HepG2 (cell line): ENCODE measurements at regions not wholly inside any gene's neighbourhood (a gene's known extent, or its start where the extent isn't known, plus 50 kb on each side); places are given as distances from the start of the nearest gene placed in this dataset.
A peak's percentile ranks its signal among the peaks of the same experiment; 100 is the strongest.

Experiments used
- AGO2 ChIP-seq: fragments of 200-400 bp; formaldehyde crosslinking; optimal IDR thresholded peaks from 2 replicates; pipeline ENCODE3; 2017; ENCODE audit warnings: mild to moderate bottlenecking, low read depth, low read length, moderate library complexity
- BHLHE40 ChIP-seq: IDR thresholded peaks from 2 replicates; pipeline ENCODE4 v1.6.1; 2011; ENCODE audit warnings: low read length, improper control_type of control experiment
- CCDC6 ChIP-seq: sonication (generic); formaldehyde crosslinking; IDR thresholded peaks from 2 replicates; pipeline ENCODE4 v1.8.1; 2022; ENCODE audit warnings: mild to moderate bottlenecking, missing genetic modification reagents, moderate library complexity
- DR1 ChIP-seq: sonication (generic); formaldehyde crosslinking; IDR thresholded peaks from 2 replicates; pipeline ENCODE4 v1.8.0; 2021; ENCODE audit warnings: mild to moderate bottlenecking, missing genetic modification reagents, inconsistent platforms
- GABPB1 ChIP-seq: IDR thresholded peaks from 2 replicates; pipeline ENCODE4 v1.6.1; 2016; ENCODE audit warnings: mild to moderate bottlenecking, missing genetic modification reagents, moderate library complexity, missing compliant biosample characterization
- GTF3A ChIP-seq: sonication (generic); formaldehyde crosslinking; conservative IDR thresholded peaks from 2 replicates; pipeline ENCODE4 v1.4.0; 2020; ENCODE audit warnings: mild to moderate bottlenecking, missing genetic modification reagents
- GZF1 ChIP-seq: sonication (generic); formaldehyde crosslinking; IDR thresholded peaks from 2 replicates; pipeline ENCODE4 v1.5.1; 2020; ENCODE audit warnings: mild to moderate bottlenecking, missing genetic modification reagents
- MED13 ChIP-seq: sonication (generic); formaldehyde crosslinking; IDR thresholded peaks from 2 replicates; pipeline ENCODE4 v1.5.0; 2020; ENCODE audit warnings: missing genetic modification reagents
- MXD1 ChIP-seq: sonication (generic); formaldehyde crosslinking; IDR thresholded peaks from 2 replicates; pipeline ENCODE4 v1.4.0; 2020; ENCODE audit warnings: mild to moderate bottlenecking, missing genetic modification reagents
- PBX3 ChIP-seq: sonication (generic); formaldehyde crosslinking; IDR thresholded peaks from 2 replicates; pipeline ENCODE4 v1.8.1; 2023; ENCODE audit warnings: missing genetic modification reagents, inconsistent platforms, borderline replicate concordance
- PLRG1 ChIP-seq: fragments of 450-650 bp; conservative IDR thresholded peaks from 2 replicates; pipeline ENCODE4 v1.6.1; 2016
- POLR2AphosphoS5 ChIP-seq: IDR thresholded peaks from 2 replicates; pipeline ENCODE4 v1.6.1; 2012; ENCODE audit warnings: low read depth, low read length
- SP1 ChIP-seq, 2 experiments: fragments of 450-650 bp in 1 of 2; sonication (generic) in 1 of 2; formaldehyde crosslinking in 1 of 2; IDR thresholded peaks; 2 replicates each; pipeline versions ENCODE4 v1.4.0 to v1.6.1; 2016 to 2020; ENCODE audit warnings: missing genetic modification reagents in 1 of 2
- SRF ChIP-seq: IDR thresholded peaks from 2 replicates; pipeline ENCODE4 v1.6.1; 2011; ENCODE audit warnings: mild to moderate bottlenecking, low read depth, low read length, moderate library complexity
- STAG1 ChIP-seq: sonication (generic); formaldehyde crosslinking; IDR thresholded peaks from 2 replicates; pipeline ENCODE4 v1.4.0; 2020; ENCODE audit warnings: missing genetic modification reagents
- THYN1 ChIP-seq: sonication (generic); formaldehyde crosslinking; IDR thresholded peaks from 2 replicates; pipeline ENCODE4 v1.8.1; 2023; ENCODE audit warnings: low read depth, mild to moderate bottlenecking, moderate library complexity, missing genetic modification reagents, borderline replicate concordance
- ZBTB25 ChIP-seq: IDR thresholded peaks from 2 replicates; pipeline ENCODE4 v1.6.1; 2018; ENCODE audit warnings: missing genetic modification reagents
- ZBTB3 ChIP-seq: sonication (generic); formaldehyde crosslinking; IDR thresholded peaks from 2 replicates; pipeline ENCODE4 v1.4.0; 2020; ENCODE audit warnings: low read depth, mild to moderate bottlenecking, moderate library complexity, missing genetic modification reagents, borderline replicate concordance
- ZNF10 ChIP-seq: sonication (generic); formaldehyde crosslinking; IDR thresholded peaks from 2 replicates; pipeline ENCODE4 v1.4.0; 2020; ENCODE audit warnings: mild to moderate bottlenecking, low read depth, missing genetic modification reagents, borderline replicate concordance
- ZNF280D ChIP-seq: sonication (generic); formaldehyde crosslinking; IDR thresholded peaks from 2 replicates; pipeline ENCODE4 v1.5.1; 2020; ENCODE audit warnings: mild to moderate bottlenecking, missing genetic modification reagents
- ZNF510 ChIP-seq: sonication (generic); formaldehyde crosslinking; IDR thresholded peaks from 2 replicates; pipeline ENCODE4 v1.4.0; 2020; ENCODE audit warnings: low read depth, mild to moderate bottlenecking, missing genetic modification reagents
- ZNF546 ChIP-seq: sonication (generic); formaldehyde crosslinking; conservative IDR thresholded peaks from 2 replicates; pipeline ENCODE4 v1.8.1; 2023; ENCODE audit warnings: mild to moderate bottlenecking, missing genetic modification reagents
- ZNF557 ChIP-seq: sonication (generic); formaldehyde crosslinking; IDR thresholded peaks from 2 replicates; pipeline ENCODE4 v1.4.0; 2020; ENCODE audit warnings: missing genetic modification reagents
- ZNF724P ChIP-seq: sonication (generic); formaldehyde crosslinking; IDR thresholded peaks from 2 replicates; pipeline ENCODE4 v1.8.0; 2022; ENCODE audit warnings: missing genetic modification reagents, borderline replicate concordance
- ZNF784 ChIP-seq: sonication (generic); formaldehyde crosslinking; IDR thresholded peaks from 2 replicates; pipeline ENCODE4 v1.5.1; 2020; ENCODE audit warnings: missing genetic modification reagents, mild to moderate bottlenecking, borderline replicate concordance

GRCh38 chr6:110554966-110555460, 78.6 kb upstream of the SLC22A16 start (continued):
- TF ChIP-seq MED13 (CRISPR knock-in tag) (peak; percentile 96), THYN1 (CRISPR knock-in tag) (no peak), STAG1 (CRISPR knock-in tag) (peak; percentile 43), ZNF557 (CRISPR knock-in tag) (peak; percentile 61), GZF1 (CRISPR knock-in tag) (0 out of 2 replicates have a peak, but pooled peaks have one; percentile 10), PBX3 (CRISPR knock-in tag) (no peak), GTF3A (CRISPR knock-in tag) (0 out of 2 replicates have a peak, but pooled peaks have one; percentile 24), AGO2 (no peak), ZNF784 (CRISPR knock-in tag) (peak; percentile 84; the same call in 1 of the 2 replicates), ZNF724P (CRISPR knock-in tag) (no peak), ZNF10 (CRISPR knock-in tag) (no peak), POLR2AphosphoS5 (peak; percentile 46; the same call in 1 of the 2 replicates), SP1 (IDR thresholded peaks at IDR 0.05) (no peak), SP1 (CRISPR knock-in tag; IDR thresholded peaks at IDR 0.05) (peak; percentile 62), ZNF510 (CRISPR knock-in tag) (no peak; the same call in 1 of the 2 replicates), DR1 (CRISPR knock-in tag) (0 out of 2 replicates have a peak, but pooled peaks have one; percentile 45), ZNF280D (CRISPR knock-in tag) (peak; percentile 79; the same call in 1 of the 2 replicates), GABPB1 (peak; percentile 51), ZBTB25 (CRISPR knock-in tag) (peak; percentile 74; the same call in 1 of the 2 replicates), PLRG1 (no peak), CCDC6 (CRISPR knock-in tag) (peak; percentile 86; the same call in 1 of the 2 replicates), BHLHE40 (peak; percentile 92), ZBTB3 (CRISPR knock-in tag) (peak; percentile 65; the same call in 1 of the 2 replicates), SRF (no peak), ZNF546 (CRISPR knock-in tag) (no peak), MXD1 (CRISPR knock-in tag) (no peak)
